ENCODE measurements at regions not wholly inside any gene's neighbourhood (a gene's known extent, or its start where the extent isn't known, plus 50 kb on each side); places are given as distances from the start of the nearest gene placed in this dataset.

DNA sequence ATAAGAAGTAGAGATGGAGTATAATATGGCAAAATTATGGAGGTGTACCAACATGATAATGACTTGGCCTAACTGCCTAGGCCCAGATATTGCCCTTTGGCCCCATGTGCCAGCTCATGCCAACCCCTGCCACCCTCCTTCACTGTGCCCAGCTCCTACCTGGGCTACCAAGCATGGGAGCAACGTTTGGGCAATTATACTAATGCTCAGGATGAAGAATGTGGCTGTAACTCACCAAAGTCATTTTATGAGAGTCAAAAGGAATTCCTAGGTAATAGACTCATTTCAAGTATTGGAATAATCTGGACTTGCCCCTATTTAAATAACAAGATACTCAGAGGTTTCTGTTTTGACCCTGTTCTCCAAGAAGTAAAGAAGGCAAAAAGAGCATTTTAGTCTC lies 240.2 kb upstream of the IL12A start:
- Histone ChIP-seq H3K4me1 (replicated peaks in 1 of 2; ENCODE audit: control insufficient read depth in 2 of 2, insufficient read depth in 2 of 2, low read length in 2 of 2) (no peaks in the 10 kb centered on the region), H3K27me3 (ENCODE audit: control insufficient read depth in 2 of 2, insufficient read depth in 2 of 2, low read length in 2 of 2) (no peaks in the 10 kb centered on the region), H3K9me1 (ENCODE audit: control insufficient read depth, insufficient read depth, low read length) (no peaks in the 10 kb centered on the region), H3K36me3 (ENCODE audit: control insufficient read depth, insufficient read depth, low read length) (no peaks in the 10 kb centered on the region), H3K27ac (ENCODE audit: extremely low read depth, low read depth, low read length) (no peak overlapping the region), H3K9ac (ENCODE audit: insufficient read depth in 1 of 2, low read depth in 2 of 2, low read length in 2 of 2) (no peak overlapping the region), H4K20me1 (replicated peaks; ENCODE audit: control insufficient read depth, insufficient read depth, low read length) (no peaks in the 10 kb centered on the region), H3K9me3 (replicated peaks; ENCODE audit: control insufficient read depth, insufficient read depth, low read depth, low read length) (no peaks in the 10 kb centered on the region), H2AFZ (ENCODE audit: low read depth, low read length) (no peak overlapping the region), H3K4me3 (no peak overlapping the region), H3K79me2 (ENCODE audit: control insufficient read depth, insufficient read depth, low read length) (no peaks in the 10 kb centered on the region), H3K4me2 (ENCODE audit: insufficient read depth, low read length) (no peak overlapping the region)
- BruUV-seq (replicated peaks) = no TSS peak
- intact Hi-C loops (cut with micrococcal nuclease) = no loop called here
- CTCF ChIA-PET (ENCODE audit: low intra/inter-chr PET ratio) = no interaction called here
- in situ Hi-C loops (cut with MboI) = no loop called here
- POLR2A ChIA-PET = no interaction called here
- no peak for FAIRE-seq
- no peak for ATAC-seq
- WGBS (ENCODE audit: insufficient coverage, low coverage, missing lambda C conversion rate) = 0% methylated on average over 1 of the region's 1 CpG
- DNase-seq (ENCODE audit: extremely low read depth in 1 of 4, low spot score in 3 of 4) = no peak
- TF ChIP-seq TBP (optimal IDR thresholded peaks at IDR 0.05; ENCODE audit: low read depth, low read length) (no peak), ATF1 (CRISPR knock-in tag; IDR thresholded peaks at IDR 0.05) (no peak), ATF1 (tag; IDR thresholded peaks at IDR 0.05) (no peak), CEBPG (CRISPR knock-in tag; IDR thresholded peaks at IDR 0.05) (no peak), CEBPG (tag; conservative IDR thresholded peaks at IDR 0.05 in 1 of 2, IDR thresholded peaks at IDR 0.05 in 1 of 2) (no peak), FOXA1 (IDR thresholded peaks at IDR 0.05; ENCODE audit: borderline replicate concordance) (no peak), PTTG1 (tag; IDR thresholded peaks at IDR 0.05; ENCODE audit: low read depth) (no peak), ZBTB1 (CRISPR knock-in tag; IDR thresholded peaks at IDR 0.05; ENCODE audit: borderline replicate concordance, low read depth) (no peak)
- TF ChIP-seq, protein P1, sequence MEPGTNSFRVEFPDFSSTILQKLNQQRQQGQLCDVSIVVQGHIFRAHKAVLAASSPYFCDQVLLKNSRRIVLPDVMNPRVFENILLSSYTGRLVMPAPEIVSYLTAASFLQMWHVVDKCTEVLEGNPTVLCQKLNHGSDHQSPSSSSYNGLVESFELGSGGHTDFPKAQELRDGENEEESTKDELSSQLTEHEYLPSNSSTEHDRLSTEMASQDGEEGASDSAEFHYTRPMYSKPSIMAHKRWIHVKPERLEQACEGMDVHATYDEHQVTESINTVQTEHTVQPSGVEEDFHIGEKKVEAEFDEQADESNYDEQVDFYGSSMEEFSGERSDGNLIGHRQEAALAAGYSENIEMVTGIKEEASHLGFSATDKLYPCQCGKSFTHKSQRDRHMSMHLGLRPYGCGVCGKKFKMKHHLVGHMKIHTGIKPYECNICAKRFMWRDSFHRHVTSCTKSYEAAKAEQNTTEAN (CRISPR knock-in tag; IDR thresholded peaks at IDR 0.05) = no peak
- TF ChIP-seq, protein P2, sequence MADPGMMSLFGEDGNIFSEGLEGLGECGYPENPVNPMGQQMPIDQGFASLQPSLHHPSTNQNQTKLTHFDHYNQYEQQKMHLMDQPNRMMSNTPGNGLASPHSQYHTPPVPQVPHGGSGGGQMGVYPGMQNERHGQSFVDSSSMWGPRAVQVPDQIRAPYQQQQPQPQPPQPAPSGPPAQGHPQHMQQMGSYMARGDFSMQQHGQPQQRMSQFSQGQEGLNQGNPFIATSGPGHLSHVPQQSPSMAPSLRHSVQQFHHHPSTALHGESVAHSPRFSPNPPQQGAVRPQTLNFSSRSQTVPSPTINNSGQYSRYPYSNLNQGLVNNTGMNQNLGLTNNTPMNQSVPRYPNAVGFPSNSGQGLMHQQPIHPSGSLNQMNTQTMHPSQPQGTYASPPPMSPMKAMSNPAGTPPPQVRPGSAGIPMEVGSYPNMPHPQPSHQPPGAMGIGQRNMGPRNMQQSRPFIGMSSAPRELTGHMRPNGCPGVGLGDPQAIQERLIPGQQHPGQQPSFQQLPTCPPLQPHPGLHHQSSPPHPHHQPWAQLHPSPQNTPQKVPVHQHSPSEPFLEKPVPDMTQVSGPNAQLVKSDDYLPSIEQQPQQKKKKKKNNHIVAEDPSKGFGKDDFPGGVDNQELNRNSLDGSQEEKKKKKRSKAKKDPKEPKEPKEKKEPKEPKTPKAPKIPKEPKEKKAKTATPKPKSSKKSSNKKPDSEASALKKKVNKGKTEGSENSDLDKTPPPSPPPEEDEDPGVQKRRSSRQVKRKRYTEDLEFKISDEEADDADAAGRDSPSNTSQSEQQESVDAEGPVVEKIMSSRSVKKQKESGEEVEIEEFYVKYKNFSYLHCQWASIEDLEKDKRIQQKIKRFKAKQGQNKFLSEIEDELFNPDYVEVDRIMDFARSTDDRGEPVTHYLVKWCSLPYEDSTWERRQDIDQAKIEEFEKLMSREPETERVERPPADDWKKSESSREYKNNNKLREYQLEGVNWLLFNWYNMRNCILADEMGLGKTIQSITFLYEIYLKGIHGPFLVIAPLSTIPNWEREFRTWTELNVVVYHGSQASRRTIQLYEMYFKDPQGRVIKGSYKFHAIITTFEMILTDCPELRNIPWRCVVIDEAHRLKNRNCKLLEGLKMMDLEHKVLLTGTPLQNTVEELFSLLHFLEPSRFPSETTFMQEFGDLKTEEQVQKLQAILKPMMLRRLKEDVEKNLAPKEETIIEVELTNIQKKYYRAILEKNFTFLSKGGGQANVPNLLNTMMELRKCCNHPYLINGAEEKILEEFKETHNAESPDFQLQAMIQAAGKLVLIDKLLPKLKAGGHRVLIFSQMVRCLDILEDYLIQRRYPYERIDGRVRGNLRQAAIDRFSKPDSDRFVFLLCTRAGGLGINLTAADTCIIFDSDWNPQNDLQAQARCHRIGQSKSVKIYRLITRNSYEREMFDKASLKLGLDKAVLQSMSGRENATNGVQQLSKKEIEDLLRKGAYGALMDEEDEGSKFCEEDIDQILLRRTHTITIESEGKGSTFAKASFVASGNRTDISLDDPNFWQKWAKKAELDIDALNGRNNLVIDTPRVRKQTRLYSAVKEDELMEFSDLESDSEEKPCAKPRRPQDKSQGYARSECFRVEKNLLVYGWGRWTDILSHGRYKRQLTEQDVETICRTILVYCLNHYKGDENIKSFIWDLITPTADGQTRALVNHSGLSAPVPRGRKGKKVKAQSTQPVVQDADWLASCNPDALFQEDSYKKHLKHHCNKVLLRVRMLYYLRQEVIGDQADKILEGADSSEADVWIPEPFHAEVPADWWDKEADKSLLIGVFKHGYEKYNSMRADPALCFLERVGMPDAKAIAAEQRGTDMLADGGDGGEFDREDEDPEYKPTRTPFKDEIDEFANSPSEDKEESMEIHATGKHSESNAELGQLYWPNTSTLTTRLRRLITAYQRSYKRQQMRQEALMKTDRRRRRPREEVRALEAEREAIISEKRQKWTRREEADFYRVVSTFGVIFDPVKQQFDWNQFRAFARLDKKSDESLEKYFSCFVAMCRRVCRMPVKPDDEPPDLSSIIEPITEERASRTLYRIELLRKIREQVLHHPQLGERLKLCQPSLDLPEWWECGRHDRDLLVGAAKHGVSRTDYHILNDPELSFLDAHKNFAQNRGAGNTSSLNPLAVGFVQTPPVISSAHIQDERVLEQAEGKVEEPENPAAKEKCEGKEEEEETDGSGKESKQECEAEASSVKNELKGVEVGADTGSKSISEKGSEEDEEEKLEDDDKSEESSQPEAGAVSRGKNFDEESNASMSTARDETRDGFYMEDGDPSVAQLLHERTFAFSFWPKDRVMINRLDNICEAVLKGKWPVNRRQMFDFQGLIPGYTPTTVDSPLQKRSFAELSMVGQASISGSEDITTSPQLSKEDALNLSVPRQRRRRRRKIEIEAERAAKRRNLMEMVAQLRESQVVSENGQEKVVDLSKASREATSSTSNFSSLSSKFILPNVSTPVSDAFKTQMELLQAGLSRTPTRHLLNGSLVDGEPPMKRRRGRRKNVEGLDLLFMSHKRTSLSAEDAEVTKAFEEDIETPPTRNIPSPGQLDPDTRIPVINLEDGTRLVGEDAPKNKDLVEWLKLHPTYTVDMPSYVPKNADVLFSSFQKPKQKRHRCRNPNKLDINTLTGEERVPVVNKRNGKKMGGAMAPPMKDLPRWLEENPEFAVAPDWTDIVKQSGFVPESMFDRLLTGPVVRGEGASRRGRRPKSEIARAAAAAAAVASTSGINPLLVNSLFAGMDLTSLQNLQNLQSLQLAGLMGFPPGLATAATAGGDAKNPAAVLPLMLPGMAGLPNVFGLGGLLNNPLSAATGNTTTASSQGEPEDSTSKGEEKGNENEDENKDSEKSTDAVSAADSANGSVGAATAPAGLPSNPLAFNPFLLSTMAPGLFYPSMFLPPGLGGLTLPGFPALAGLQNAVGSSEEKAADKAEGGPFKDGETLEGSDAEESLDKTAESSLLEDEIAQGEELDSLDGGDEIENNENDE (IDR thresholded peaks at IDR 0.05; ENCODE audit: low read depth, low read length) = no peak
